Natural killer cell (primary cell): ENCODE measurements at regions not wholly inside any gene's neighbourhood (a gene's known extent, or its start where the extent isn't known, plus 50 kb on each side); places are given as distances from the start of the nearest gene placed in this dataset.

Source experiments
- ATAC-seq, 3 donors: fragments of 150-1000 bp in 2 of 3; fragments of 200-7000 bp in 1 of 3; cut with Tn5 transposase; 1 replicate in 1 of 3; 2 replicates in 2 of 3; pipeline ENCODE4 v1.10.0; 2021; ENCODE audit warnings: mild to moderate bottlenecking in 2 of 3, moderate library complexity in 2 of 3
- DNase-seq, 2 donors: peaks; one replicate each; pipeline versions ENCODE4 v3.0.0 to v3.0.0-alpha.2; 2013 to 2021; ENCODE audit warnings: mixed read lengths in 1 of 2
- H3K27ac ChIP-seq: one replicate; pipeline ENCODE4 v1.5.1; 2013; ENCODE audit warnings: mild to moderate bottlenecking, low read length
- H3K27me3 ChIP-seq: one replicate; pipeline ENCODE4 v1.6.1; 2013; ENCODE audit warnings: low read length; ENCODE audit not compliant: control insufficient read depth, insufficient read depth
- H3K36me3 ChIP-seq: one replicate; pipeline ENCODE4 v1.6.1; 2013; ENCODE audit warnings: low read length; ENCODE audit not compliant: control insufficient read depth, insufficient read depth
- H3K4me1 ChIP-seq: one replicate; pipeline ENCODE4 v1.6.1; 2013; ENCODE audit warnings: low read length; ENCODE audit not compliant: control insufficient read depth, insufficient read depth
- H3K4me3 ChIP-seq: one replicate; pipeline ENCODE4 v1.5.1; 2013; ENCODE audit warnings: low read length
- H3K9me3 ChIP-seq: one replicate; pipeline ENCODE4 v1.6.1; 2013; ENCODE audit warnings: low read length; ENCODE audit not compliant: control insufficient read depth, insufficient read depth
- H3K27ac Mint-ChIP-seq, 2 donors: one replicate each; pipeline ENCODE4 v1.8.0; 2022; ENCODE audit warnings: mild to moderate bottlenecking in 2 of 2, mixed read lengths in 2 of 2, moderate library complexity in 1 of 2
- H3K27me3 Mint-ChIP-seq, 2 donors: one replicate each; pipeline ENCODE4 v1.8.0; 2022; ENCODE audit warnings: low read depth in 2 of 2, mixed read lengths in 2 of 2
- H3K36me3 Mint-ChIP-seq: one replicate; pipeline ENCODE4 v1.8.0; 2022; ENCODE audit warnings: mixed read lengths
- H3K4me1 Mint-ChIP-seq, 2 donors: one replicate each; pipeline ENCODE4 v1.8.0; 2022; ENCODE audit warnings: mixed read lengths in 2 of 2
- H3K4me3 Mint-ChIP-seq: one replicate; pipeline ENCODE4 v1.8.0; 2022; ENCODE audit warnings: mild to moderate bottlenecking, moderate library complexity, mixed read lengths
- H3K9me3 Mint-ChIP-seq, 2 donors: one replicate each; pipeline ENCODE4 v1.8.0; 2022; ENCODE audit warnings: mixed read lengths in 2 of 2
- WGBS: methylation state at CpG from one replicate; pipeline ENCODE4 v1.1.7; 2013; ENCODE audit warnings: missing lambda C conversion rate; ENCODE audit not compliant: insufficient coverage; 5-methylcytosine and 5-hydroxymethylcytosine counted together
- intact Hi-C: fragments of 100-400 bp; cut with micrococcal nuclease; formaldehyde crosslinking; loops from one replicate; pipeline ENCODE4 v1.14.2; 2022
- TF ChIP-seq, protein P1 (sequence below): fragments of 200-600 bp; IDR thresholded peaks from one replicate; pipeline ENCODE4 v1.8.0; 2022; ENCODE audit warnings: antibody characterized with exemption

DNA sequence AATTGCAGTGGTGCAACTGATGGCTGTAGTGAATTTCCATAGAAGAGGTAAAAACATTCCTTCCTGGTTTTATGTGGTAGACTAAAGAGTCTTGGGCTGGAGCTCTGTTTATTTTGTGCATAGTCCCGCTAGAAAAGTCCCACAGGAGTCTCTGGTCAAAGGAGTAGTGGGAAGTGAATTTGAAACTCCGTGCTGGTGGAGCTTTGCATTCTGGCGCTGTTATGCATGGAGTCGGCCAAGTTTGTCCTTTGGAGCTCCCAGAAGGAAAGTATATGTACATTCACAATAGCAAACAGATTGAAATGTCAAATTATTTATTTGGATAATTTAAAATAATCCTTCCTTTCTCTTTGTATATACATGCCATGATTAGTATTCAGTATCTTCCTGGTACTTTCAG, 296.5 kb downstream of the LMO7 start:
- Histone ChIP-seq H3K36me3 (no peaks in the 10 kb centered on the region), H3K4me3 (no peak overlapping the region), H3K27ac (no peak overlapping the region), H3K4me1 (no peaks in the 10 kb centered on the region), H3K9me3 (no peaks in the 10 kb centered on the region), H3K27me3 (no peaks in the 10 kb centered on the region)
- H3K4me3 Mint-ChIP-seq: no peak overlapping the region
- DNase-seq (no peak), ATAC-seq (no peak)
- TF ChIP-seq, protein P1, sequence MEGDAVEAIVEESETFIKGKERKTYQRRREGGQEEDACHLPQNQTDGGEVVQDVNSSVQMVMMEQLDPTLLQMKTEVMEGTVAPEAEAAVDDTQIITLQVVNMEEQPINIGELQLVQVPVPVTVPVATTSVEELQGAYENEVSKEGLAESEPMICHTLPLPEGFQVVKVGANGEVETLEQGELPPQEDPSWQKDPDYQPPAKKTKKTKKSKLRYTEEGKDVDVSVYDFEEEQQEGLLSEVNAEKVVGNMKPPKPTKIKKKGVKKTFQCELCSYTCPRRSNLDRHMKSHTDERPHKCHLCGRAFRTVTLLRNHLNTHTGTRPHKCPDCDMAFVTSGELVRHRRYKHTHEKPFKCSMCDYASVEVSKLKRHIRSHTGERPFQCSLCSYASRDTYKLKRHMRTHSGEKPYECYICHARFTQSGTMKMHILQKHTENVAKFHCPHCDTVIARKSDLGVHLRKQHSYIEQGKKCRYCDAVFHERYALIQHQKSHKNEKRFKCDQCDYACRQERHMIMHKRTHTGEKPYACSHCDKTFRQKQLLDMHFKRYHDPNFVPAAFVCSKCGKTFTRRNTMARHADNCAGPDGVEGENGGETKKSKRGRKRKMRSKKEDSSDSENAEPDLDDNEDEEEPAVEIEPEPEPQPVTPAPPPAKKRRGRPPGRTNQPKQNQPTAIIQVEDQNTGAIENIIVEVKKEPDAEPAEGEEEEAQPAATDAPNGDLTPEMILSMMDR: no peak
- intact Hi-C loops: no loop called here
- no peak overlapping the region for H3K27ac Mint-ChIP-seq
- WGBS: 98% methylated on average over 3 of the region's 4 CpGs
- H3K27me3 Mint-ChIP-seq: no peaks in the 10 kb centered on the region
- peaks cover 0 to 5% of the 10 kb centered on the region in 2 donors for H3K9me3 Mint-ChIP-seq
- H3K4me1 Mint-ChIP-seq: no peaks in the 10 kb centered on the region
- H3K36me3 Mint-ChIP-seq: no peaks in the 10 kb centered on the region

DNA sequence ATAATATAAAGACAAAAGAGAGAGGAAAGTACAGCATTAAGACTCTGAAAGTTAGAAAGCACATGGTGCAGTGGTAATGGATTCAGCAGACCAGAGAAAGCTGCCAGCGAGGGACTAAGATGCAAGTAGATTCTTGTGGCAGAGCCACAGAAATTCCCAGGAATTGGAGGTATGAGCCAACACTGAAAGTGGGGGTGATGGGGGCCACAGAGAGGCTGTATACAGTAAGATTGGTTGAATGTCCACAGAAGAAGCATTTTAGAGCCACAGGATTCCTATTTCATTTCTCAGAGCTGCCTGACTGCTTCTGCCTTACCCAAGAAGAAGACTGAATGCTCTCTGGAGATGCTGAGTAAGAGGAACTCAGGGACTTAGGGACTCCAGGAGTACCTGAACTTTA, 295.0 kb downstream of the LMO7 start:
- H3K27ac ChIP-seq: no peak overlapping the region
- intact Hi-C loops: no loop called here
- no peak overlapping the region for H3K4me3 ChIP-seq
- no peak overlapping the region for H3K27ac Mint-ChIP-seq
- H3K36me3 Mint-ChIP-seq: no peaks in the 10 kb centered on the region
- TF ChIP-seq, protein P1: no peak
- ATAC-seq (no peak), DNase-seq (no peak)
- no peaks in the 10 kb centered on the region for H3K4me1 ChIP-seq
- no peaks in the 10 kb centered on the region for H3K9me3 ChIP-seq
- H3K4me1 Mint-ChIP-seq: no peaks in the 10 kb centered on the region
- WGBS: 88% methylated on average over 1 of the region's 1 CpG
- H3K9me3 Mint-ChIP-seq: peaks cover 0 to 5% of the 10 kb centered on the region in 2 donors
- no peaks in the 10 kb centered on the region for H3K27me3 ChIP-seq
- no peak overlapping the region for H3K4me3 Mint-ChIP-seq
- no peaks in the 10 kb centered on the region for H3K36me3 ChIP-seq
- H3K27me3 Mint-ChIP-seq: no peaks in the 10 kb centered on the region

DNA sequence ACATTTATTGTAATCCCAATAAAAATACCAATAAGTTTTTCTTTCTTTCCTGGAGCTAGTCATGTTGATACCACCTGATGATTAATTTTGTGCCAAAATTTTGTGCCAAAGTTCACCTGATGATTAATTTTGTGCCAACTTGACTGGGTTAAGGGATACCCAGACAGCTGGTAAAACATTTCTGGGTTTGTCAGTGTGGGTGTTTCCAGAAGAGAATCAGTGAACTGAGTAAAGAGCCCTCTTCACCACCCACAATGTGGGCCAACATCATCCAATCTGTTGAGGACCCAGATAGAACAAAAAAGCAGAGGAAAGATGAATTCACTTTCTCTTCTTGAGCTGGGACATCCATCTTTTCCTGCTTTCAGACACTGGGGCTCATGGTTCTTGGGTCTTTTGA, 292.9 kb downstream of the LMO7 start:
- Mint-ChIP-seq H3K9me3 (peaks cover 0 to 5% of the 10 kb centered on the region in 2 donors), H3K36me3 (no peaks in the 10 kb centered on the region), H3K4me1 (no peaks in the 10 kb centered on the region), H3K27me3 (no peaks in the 10 kb centered on the region), H3K27ac (no peak overlapping the region), H3K4me3 (no peak overlapping the region)
- TF ChIP-seq, protein P1: no peak
- H3K36me3 ChIP-seq: no peaks in the 10 kb centered on the region
- intact Hi-C loops: no loop called here
- H3K4me1 ChIP-seq: no peaks in the 10 kb centered on the region
- no peaks in the 10 kb centered on the region for H3K9me3 ChIP-seq
- no peak overlapping the region for H3K4me3 ChIP-seq
- DNase-seq (no peak), ATAC-seq (no peak)
- no peaks in the 10 kb centered on the region for H3K27me3 ChIP-seq
- H3K27ac ChIP-seq: no peak overlapping the region

DNA sequence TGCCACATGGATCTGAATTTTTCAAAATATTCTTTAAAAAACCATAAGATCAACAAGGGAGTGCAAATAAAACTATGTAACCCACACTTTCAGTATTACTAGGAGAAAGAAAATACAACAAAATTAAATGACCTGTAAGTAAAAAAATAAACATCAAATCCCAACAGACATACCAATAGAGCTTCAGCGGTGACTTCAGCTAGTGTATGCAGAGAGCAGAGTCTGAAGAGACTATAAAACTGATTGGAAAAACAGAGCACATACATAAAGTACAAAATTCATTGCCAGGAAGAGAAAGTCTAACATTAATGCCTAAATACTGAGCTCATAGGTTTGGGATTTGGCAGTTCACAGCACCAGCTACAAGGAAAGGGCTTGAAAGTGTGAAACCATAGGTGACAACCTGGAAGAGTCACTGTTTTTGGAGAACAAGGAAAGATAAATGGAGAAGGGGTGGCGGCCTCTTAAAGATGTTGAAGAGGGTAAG, 291.1 kb downstream of the LMO7 start:
- Histone ChIP-seq H3K36me3 (no peaks in the 10 kb centered on the region), H3K4me3 (no peak overlapping the region), H3K4me1 (no peaks in the 10 kb centered on the region), H3K27ac (no peak overlapping the region), H3K9me3 (no peaks in the 10 kb centered on the region), H3K27me3 (no peaks in the 10 kb centered on the region)
- H3K27me3 Mint-ChIP-seq: no peaks in the 10 kb centered on the region
- H3K27ac Mint-ChIP-seq: no peak overlapping the region
- ATAC-seq (no peak), DNase-seq (no peak)
- no peaks in the 10 kb centered on the region for H3K36me3 Mint-ChIP-seq
- no peak overlapping the region for H3K4me3 Mint-ChIP-seq
- TF ChIP-seq, protein P1: no peak
- H3K4me1 Mint-ChIP-seq: no peaks in the 10 kb centered on the region
- intact Hi-C loops: no loop called here
- H3K9me3 Mint-ChIP-seq: peaks cover 0 to 8% of the 10 kb centered on the region in 2 donors
- 100% methylated on average over 2 of the region's 2 CpGs for WGBS
